ENCODE measurements at regions not wholly inside any gene's neighbourhood (a gene's known extent, or its start where the extent isn't known, plus 50 kb on each side); places are given as distances from the start of the nearest gene placed in this dataset.

DNA sequence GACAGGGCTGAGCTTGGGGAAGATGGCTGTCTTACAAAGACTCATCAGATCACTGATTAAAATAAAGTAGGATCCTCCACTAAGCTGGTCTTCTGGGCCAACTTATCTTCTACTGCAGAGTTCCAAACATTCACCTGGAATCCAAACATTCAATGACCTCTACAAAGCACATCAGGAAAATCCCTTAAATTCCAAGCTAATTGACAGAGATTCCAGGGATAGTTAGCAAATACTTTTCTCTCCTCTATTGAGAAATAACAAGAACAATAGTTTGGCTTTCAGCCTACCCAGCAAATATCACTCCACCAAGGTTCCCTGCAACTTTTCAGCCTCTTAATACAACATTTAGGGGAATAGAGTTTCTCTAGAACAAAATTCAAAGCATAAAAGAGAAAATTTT lies 140.6 kb upstream of the LIFR start:
- TF ChIP-seq, protein P1, sequence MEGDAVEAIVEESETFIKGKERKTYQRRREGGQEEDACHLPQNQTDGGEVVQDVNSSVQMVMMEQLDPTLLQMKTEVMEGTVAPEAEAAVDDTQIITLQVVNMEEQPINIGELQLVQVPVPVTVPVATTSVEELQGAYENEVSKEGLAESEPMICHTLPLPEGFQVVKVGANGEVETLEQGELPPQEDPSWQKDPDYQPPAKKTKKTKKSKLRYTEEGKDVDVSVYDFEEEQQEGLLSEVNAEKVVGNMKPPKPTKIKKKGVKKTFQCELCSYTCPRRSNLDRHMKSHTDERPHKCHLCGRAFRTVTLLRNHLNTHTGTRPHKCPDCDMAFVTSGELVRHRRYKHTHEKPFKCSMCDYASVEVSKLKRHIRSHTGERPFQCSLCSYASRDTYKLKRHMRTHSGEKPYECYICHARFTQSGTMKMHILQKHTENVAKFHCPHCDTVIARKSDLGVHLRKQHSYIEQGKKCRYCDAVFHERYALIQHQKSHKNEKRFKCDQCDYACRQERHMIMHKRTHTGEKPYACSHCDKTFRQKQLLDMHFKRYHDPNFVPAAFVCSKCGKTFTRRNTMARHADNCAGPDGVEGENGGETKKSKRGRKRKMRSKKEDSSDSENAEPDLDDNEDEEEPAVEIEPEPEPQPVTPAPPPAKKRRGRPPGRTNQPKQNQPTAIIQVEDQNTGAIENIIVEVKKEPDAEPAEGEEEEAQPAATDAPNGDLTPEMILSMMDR (IDR thresholded peaks at IDR 0.05 in 8 of 11, conservative IDR thresholded peaks at IDR 0.05 in 3 of 11) = no peak
- TF ChIP-seq POLR2A (IDR thresholded peaks at IDR 0.05) = no peak

All from spleen (tissue), 7 donors.